HG02852 (cell line): ENCODE measurements at regions not wholly inside any gene's neighbourhood (a gene's known extent, or its start where the extent isn't known, plus 50 kb on each side); places are given as distances from the start of the nearest gene placed in this dataset.
"Not testable (repeated sequence)": the region's sequence is repeated elsewhere in the genome, so short reads cannot be mapped to it uniquely, and the experiment has no call there.

Experiments used
- ATAC-seq: cut with Tn5 transposase; IDR thresholded peaks from one replicate; pipeline ENCODE4 v1.9.1; 2021; ENCODE audit warnings: mild to moderate bottlenecking, moderate library complexity; ENCODE audit not compliant: unreplicated experiment

DNA sequence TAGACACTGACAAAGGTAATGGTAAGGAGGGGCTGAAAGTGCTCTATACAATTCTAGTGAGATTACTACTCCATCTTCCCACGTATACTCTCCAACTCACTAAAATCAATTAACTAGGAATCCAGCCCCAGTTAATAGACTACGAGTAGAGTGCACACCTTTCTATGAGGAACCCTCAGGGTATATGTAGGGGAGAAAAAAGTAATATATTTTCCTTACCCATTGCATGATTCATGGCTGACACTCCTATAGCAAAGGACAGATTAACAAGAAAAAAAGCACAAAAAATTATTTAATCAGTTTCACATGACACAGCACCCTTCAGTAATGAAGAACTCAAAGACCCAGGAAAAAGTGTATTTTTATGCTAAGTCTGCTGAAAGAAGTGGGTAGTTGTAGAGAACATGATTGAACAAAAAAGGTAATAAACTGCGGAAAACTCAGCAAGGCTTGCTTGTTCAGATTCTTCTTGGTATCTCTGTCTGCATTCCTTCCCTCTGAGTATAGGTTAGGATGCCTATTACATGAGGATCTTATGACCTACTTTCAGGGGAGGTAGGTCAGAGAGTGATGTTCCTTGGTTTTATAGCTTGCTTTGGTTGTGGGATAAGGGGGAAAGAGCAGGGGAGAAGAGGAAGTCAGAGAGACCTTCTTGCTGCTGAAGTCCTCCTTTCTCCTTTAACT lies 342.0 kb upstream of the DLGAP1 start:
- no peak for ATAC-seq

- ATAC-seq, result no peak
Observed at GRCh38 chr18:4789506-4789905, 334.4 kb upstream of the DLGAP1 start.

GRCh38 chr18:4781873-4782272 lies 326.8 kb upstream of the DLGAP1 start:
- ATAC-seq, result no peak

- no peak for ATAC-seq
Observed at GRCh38 chr18:4765401-4765800, 310.3 kb upstream of the DLGAP1 start.

- ATAC-seq, result no peak
Observed at GRCh38 chr18:4762330-4762729, 307.2 kb upstream of the DLGAP1 start.

- ATAC-seq, result no peak
Observed at GRCh38 chr18:4758980-4759379, 303.9 kb upstream of the DLGAP1 start.

GRCh38 chr18:4755848-4756247 lies 300.7 kb upstream of the DLGAP1 start:
- no peak for ATAC-seq

DNA sequence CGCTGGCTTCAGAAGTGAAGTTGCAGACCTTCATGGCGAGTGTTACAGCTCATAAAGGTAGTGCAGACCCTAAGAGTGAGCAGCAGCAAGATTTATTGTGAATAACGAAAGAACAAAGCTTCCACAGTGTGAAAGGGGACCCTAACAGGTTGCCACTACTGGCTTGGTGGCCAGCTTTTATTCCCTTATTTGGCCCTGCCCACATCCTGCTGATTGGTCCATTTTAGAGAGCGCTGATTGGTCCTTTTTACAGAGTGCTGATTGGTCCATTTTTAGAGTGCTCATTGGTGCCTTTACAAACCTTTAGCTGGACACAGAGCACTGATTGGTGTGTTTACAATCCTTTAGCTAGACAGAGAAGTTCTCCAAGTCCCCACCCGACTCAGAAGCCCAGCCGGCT lies 298.0 kb upstream of the DLGAP1 start:
- ATAC-seq, result not testable (repeated sequence)

DNA sequence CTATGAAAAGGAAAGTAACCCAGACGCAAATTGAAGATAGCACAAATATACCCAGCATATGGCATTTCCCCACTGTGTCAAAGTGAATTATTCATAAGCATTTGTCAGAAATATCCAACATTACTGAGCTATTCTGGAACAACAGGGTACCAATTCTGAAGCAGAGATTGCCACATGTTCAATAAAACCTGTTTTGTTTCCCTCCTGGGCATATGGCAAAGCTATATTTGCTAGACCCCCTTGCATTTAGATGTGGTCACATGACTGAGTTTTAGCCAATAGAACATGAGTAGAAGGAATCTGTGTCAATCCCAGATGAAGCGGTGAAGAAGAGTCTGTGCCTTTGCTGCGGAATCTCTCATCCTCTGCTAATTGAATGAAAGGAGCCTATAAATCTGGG lies 296.4 kb upstream of the DLGAP1 start:
- ATAC-seq, result no peak

DNA sequence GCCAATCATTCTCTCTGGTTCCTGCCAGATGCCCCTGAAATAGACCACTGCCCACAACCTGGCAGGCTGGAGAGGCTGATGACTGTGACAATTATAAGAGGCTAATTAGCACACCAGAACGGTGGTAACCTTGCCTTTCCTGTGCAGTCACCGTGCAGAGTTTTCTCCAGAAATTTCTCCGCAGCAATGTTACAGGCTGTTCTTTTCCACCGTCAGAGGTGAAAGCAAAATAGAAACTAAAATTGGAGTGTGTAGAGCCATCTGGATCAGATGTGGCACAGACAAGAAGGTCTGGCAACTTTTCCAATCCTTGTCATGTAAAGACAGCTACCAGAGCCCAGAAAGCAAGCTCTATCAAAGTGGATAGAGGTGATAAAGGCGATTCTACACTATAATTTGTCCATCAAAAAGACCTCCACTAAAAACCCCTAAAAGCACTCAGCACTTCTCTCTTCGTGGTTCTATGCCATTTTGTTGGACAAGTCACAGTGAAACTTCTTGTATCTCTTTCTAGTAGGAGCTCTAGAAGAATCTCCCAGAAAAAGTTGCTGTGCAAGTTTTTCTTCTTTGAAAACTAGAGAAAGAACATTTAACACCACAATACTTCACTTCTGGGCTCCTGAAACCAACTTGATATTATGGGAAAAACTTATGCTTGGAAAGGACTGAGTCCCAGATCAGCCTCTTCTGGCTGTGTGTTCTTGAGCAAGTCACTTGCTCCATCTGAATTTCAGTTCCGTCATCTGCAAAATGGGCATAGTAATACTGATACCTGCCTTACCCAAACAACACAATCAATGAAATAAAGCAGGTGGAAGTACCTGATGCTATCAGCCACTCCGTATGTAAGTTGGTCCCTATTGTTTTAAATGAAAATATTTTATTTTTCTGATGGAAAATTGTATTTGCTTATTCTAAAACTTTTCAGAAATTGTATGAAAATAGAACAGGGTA lies 295.6 kb upstream of the DLGAP1 start:
- ATAC-seq, result no peak

GRCh38 chr18:4748975-4749374 lies 293.9 kb upstream of the DLGAP1 start:
- no peak for ATAC-seq

DNA sequence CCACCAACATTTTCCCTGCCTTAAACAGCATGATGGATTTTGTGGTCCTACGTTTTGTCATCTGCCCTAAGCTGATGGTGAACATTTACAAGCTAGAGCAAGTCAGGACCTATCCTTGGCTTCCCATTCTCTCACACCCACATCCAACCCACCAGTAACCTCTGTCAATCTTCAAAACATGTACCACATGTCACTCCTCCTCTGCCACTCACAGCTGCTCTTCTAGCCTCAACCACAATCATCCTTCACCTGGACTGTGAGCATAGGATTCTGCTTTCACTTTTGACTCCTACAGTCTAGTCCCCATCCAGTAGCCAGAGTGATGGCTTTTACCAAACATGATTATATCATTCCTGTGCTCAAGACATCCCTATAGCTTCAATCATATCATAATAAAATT lies 279.8 kb upstream of the DLGAP1 start:
- no peak for ATAC-seq

- no peak for ATAC-seq
Observed at GRCh38 chr18:4734021-4734420, 278.9 kb upstream of the DLGAP1 start.

DNA sequence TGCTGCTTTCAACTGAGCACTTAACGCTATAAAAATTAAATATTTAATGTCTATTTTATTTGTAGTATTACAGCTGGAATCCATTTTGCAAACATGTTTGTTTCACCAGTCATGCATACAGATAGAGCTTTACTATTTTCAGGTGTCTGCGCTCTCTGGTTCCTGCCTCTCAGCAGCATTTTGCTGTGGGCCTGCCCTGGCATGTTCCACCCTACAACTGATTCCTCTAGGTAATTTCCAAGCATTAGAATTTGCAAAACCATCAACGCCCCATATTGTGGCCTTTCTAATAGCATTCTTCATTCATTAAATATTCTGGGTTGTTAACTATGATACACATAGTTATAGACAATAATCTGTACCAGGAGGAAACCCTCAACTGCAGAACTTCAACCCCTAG lies 266.4 kb upstream of the DLGAP1 start:
- no peak for ATAC-seq

DNA sequence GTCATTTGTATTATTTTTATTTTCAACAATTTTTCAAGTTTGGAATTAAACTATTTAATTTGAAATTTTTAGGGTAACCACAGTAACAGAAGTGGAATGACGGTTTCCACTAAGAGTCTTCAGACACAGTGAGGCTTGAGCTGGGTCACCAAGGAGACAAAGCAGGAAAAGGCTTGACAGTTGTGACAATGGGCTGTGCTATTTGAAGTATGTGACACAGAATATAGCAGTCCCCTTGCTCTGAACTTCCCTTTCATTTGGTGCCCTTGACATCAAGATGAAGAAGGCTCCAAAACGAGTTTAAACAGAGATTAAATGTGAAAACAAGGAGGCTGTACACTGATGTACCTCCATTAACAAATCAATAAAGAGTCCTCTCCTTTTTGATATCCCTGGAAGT lies 265.4 kb upstream of the DLGAP1 start:
- no peak for ATAC-seq

GRCh38 chr18:4705894-4706293 lies 250.8 kb upstream of the DLGAP1 start:
- ATAC-seq, result no peak

GRCh38 chr18:4704781-4705180 lies 249.7 kb upstream of the DLGAP1 start:
- no peak for ATAC-seq

DNA sequence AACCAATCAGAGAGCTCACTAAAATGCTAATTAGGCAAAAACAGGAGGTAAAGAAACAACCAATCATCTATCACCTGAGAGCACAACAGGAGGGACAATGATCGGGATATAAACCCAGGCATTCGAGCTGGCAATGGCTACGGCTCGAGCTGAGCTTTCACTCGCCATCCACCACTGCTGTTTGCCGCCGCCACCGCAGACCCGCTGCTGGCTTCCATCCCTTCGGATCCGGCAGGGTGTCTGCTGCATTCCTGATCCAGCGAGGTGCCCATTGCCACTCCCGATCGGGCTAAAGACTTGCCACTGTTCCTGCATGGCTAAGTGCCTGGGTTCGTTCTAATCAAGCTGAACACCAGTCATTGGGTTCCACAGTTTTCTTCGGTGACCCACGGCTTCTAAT lies 236.7 kb upstream of the DLGAP1 start:
- no peak for ATAC-seq

DNA sequence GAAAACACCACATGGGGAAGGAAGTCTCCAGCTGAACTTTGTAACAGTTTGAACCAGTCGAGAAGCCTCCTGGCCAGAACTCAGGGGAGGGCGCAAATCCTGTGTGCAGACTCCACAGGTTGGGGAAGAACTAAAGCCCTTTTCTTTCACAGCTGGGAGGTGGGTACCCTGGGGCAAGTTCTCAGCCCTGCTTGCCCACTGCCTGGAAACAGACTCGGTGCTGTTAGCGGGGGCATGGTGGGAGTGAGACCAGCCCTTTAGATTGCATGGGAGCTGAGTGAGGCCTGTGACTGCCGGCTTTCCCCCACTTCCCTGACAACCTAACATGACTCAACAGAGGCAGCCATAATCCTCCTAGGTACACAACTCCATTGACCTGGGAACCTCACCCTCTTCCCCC lies 223.6 kb upstream of the DLGAP1 start:
- not testable (repeated sequence) for ATAC-seq

DNA sequence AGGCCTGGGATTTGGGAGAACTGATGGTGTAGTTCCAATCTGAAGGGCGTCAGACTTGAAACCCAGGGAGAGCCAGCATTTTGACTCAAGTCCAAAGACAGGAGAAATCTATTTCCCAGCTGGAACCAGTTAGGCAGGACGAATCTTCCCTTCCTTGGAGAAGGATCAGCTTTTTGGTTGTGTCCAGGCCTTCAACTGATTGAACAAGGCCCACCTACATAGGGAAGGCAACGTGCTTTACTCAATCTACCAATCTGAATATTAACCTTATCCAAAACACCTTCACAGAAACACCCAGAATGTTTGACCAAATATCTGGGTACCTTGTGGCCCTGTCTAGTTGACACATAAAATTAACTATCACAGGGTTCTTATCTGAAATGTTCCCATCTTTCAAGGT lies 221.9 kb upstream of the DLGAP1 start:
- ATAC-seq, result no peak

DNA sequence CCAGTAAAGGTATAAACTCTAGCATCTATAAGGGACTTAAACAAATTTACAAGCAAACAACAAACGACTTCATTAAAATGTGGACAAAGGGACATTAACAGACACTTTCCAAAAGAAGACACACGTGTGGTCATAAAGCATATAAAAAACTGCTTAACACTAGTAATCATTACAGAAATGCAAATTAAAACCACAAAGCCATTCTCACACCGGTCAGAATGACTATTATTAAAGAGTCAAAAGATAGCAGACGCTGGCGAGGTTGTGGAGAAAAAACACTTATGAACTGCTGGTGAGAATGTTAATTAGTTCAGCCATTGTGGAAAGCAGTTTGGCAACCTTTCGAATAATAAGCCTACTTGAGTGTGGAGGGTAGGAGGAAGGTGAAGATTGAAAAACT lies 217.1 kb upstream of the DLGAP1 start:
- no peak for ATAC-seq

- ATAC-seq, result no peak
Observed at GRCh38 chr18:4658804-4659203, 203.7 kb upstream of the DLGAP1 start.
